Esophagus muscularis mucosa (tissue), 4 donors: ENCODE measurements at regions not wholly inside any gene's neighbourhood (a gene's known extent, or its start where the extent isn't known, plus 50 kb on each side); places are given as distances from the start of the nearest gene placed in this dataset.

ENCODE experiments used
- EP300 ChIP-seq: sonication (generic); formaldehyde crosslinking; IDR thresholded peaks from one replicate; pipeline ENCODE4 v1.6.1; 2017; ENCODE audit warnings: antibody characterized with exemption
- POLR2AphosphoS5 ChIP-seq, 2 donors: sonication (generic); formaldehyde crosslinking; IDR thresholded peaks; one replicate each; pipeline ENCODE4 v1.6.1; 2017; ENCODE audit warnings: antibody characterized with exemption in 2 of 2
- TF ChIP-seq, protein P1 (sequence below), 3 experiments: fragments of 200-600 bp in 2 of 3; fragments of 450-650 bp in 1 of 3; sonication (generic) in 2 of 3; IDR thresholded peaks; one replicate each; pipeline ENCODE4 v1.5.1; 2017 to 2019; ENCODE audit warnings: antibody characterized with exemption in 3 of 3, mild to moderate bottlenecking in 2 of 3, moderate library complexity in 1 of 3

DNA sequence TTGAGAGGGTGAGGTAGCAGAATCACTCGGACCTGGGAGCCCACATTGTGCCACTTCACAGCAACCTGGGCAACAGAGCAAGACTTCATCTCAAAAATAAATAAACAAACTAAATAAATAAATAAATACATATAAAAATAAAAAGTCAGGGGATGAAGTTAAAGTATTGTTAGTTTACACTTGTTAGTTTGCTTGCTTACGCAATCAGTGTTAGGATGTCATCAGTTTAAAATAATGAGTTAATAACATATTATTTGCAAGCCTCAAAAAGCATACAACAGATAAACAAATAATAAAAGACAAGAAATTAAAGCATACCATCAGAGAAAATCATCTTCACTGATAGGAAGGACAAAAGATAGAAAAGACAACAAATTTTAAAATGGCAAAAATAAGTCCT is 891.1 kb upstream of the PCDH7 start:
- TF ChIP-seq, protein P1, sequence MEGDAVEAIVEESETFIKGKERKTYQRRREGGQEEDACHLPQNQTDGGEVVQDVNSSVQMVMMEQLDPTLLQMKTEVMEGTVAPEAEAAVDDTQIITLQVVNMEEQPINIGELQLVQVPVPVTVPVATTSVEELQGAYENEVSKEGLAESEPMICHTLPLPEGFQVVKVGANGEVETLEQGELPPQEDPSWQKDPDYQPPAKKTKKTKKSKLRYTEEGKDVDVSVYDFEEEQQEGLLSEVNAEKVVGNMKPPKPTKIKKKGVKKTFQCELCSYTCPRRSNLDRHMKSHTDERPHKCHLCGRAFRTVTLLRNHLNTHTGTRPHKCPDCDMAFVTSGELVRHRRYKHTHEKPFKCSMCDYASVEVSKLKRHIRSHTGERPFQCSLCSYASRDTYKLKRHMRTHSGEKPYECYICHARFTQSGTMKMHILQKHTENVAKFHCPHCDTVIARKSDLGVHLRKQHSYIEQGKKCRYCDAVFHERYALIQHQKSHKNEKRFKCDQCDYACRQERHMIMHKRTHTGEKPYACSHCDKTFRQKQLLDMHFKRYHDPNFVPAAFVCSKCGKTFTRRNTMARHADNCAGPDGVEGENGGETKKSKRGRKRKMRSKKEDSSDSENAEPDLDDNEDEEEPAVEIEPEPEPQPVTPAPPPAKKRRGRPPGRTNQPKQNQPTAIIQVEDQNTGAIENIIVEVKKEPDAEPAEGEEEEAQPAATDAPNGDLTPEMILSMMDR (IDR thresholded peaks at IDR 0.05): no peak
- TF ChIP-seq POLR2AphosphoS5 (IDR thresholded peaks at IDR 0.05) (no peak), EP300 (no peak)
